ENCODE measurements at regions not wholly inside any gene's neighbourhood (a gene's known extent, or its start where the extent isn't known, plus 50 kb on each side); places are given as distances from the start of the nearest gene placed in this dataset.
"Not testable (repeated sequence)": the region's sequence is repeated elsewhere in the genome, so short reads cannot be mapped to it uniquely, and the experiment has no call there.

- TF ChIP-seq CTCF (IDR thresholded peaks at IDR 0.05; ENCODE audit: unreplicated experiment in 3 of 3) = no peak
- Mint-ChIP-seq H3K4me3 (no peak overlapping the region), H3K27ac (no peak overlapping the region), H3K36me3 (ENCODE audit: low read depth) (no peaks in the 10 kb centered on the region), H3K9me3 (no peaks in the 10 kb centered on the region), H3K4me1 (no peaks in the 10 kb centered on the region), H3K27me3 (ENCODE audit: low read depth) (no peaks in the 10 kb centered on the region)
Observed at GRCh38 chr13:69243366-69243765, 864.3 kb upstream of the ATXN8OS start.

GRCh38 chr13:69234171-69234570, 873.5 kb upstream of the ATXN8OS start:
- H3K4me3 Mint-ChIP-seq = no peak overlapping the region
- no peak for TF ChIP-seq CTCF (IDR thresholded peaks at IDR 0.05; ENCODE audit: unreplicated experiment in 3 of 3)

GRCh38 chr13:69226427-69226826, 881.2 kb upstream of the ATXN8OS start:
- H3K4me1 Mint-ChIP-seq = no peaks in the 10 kb centered on the region
- no peak overlapping the region for H3K27ac Mint-ChIP-seq
- H3K36me3 Mint-ChIP-seq (ENCODE audit: low read depth) = no peaks in the 10 kb centered on the region
- peaks cover 3% of the 10 kb centered on the region for H3K9me3 Mint-ChIP-seq
- no peaks in the 10 kb centered on the region for H3K27me3 Mint-ChIP-seq (ENCODE audit: low read depth)
- no peak overlapping the region for H3K4me3 Mint-ChIP-seq
- no peak for TF ChIP-seq CTCF (IDR thresholded peaks at IDR 0.05; ENCODE audit: unreplicated experiment in 3 of 3)

More at GRCh38 chr13:69234171-69234570, 873.5 kb upstream of the ATXN8OS start:
- Mint-ChIP-seq H3K36me3 (ENCODE audit: low read depth) (no peaks in the 10 kb centered on the region), H3K27me3 (ENCODE audit: low read depth) (no peaks in the 10 kb centered on the region), H3K4me1 (no peaks in the 10 kb centered on the region), H3K27ac (no peak overlapping the region), H3K9me3 (no peaks in the 10 kb centered on the region)

- H3K27ac Mint-ChIP-seq; H3K27me3 Mint-ChIP-seq (ENCODE audit: low read depth); H3K9me3 Mint-ChIP-seq; H3K36me3 Mint-ChIP-seq (ENCODE audit: low read depth); H3K4me1 Mint-ChIP-seq; H3K4me3 Mint-ChIP-seq: not testable (repeated sequence)
Observed at GRCh38 chr13:69221633-69222498, 885.8 kb upstream of the ATXN8OS start.

GRCh38 chr13:69213396-69213795, 894.2 kb upstream of the ATXN8OS start:
- no peaks in the 10 kb centered on the region for H3K4me1 Mint-ChIP-seq
- H3K36me3 Mint-ChIP-seq (ENCODE audit: low read depth) = no peaks in the 10 kb centered on the region
- H3K4me3 Mint-ChIP-seq = no peak overlapping the region
- no peaks in the 10 kb centered on the region for H3K9me3 Mint-ChIP-seq
- no peaks in the 10 kb centered on the region for H3K27me3 Mint-ChIP-seq (ENCODE audit: low read depth)
- no peak overlapping the region for H3K27ac Mint-ChIP-seq
- TF ChIP-seq CTCF (IDR thresholded peaks at IDR 0.05; ENCODE audit: unreplicated experiment in 3 of 3) = no peak

GRCh38 chr13:69204620-69205019, 903.0 kb upstream of the ATXN8OS start:
- no peaks in the 10 kb centered on the region for H3K4me1 Mint-ChIP-seq
- no peak overlapping the region for H3K27ac Mint-ChIP-seq
- no peak for TF ChIP-seq CTCF (IDR thresholded peaks at IDR 0.05; ENCODE audit: unreplicated experiment in 3 of 3)
- H3K27me3 Mint-ChIP-seq (ENCODE audit: low read depth) = peaks cover 3% of the 10 kb centered on the region
- no peak overlapping the region for H3K4me3 Mint-ChIP-seq
- peaks cover 2% of the 10 kb centered on the region for H3K9me3 Mint-ChIP-seq
- H3K36me3 Mint-ChIP-seq (ENCODE audit: low read depth) = no peaks in the 10 kb centered on the region

Data from nephron (organoid).